Hepatocyte (in vitro differentiated cells): ENCODE measurements at regions not wholly inside any gene's neighbourhood (a gene's known extent, or its start where the extent isn't known, plus 50 kb on each side); places are given as distances from the start of the nearest gene placed in this dataset.

Experiments used
- CTCF ChIP-seq: fragments of 200-600 bp; sonication (generic); IDR thresholded peaks from 2 replicates; pipeline ENCODE4 v1.5.1; 2016; ENCODE audit warnings: antibody characterized with exemption, mild to moderate bottlenecking; ENCODE audit not compliant: poor library complexity
- EZH2 ChIP-seq: fragments of 200-600 bp; sonication (generic); IDR thresholded peaks from 2 replicates; pipeline ENCODE4 v1.6.1; 2016; ENCODE audit warnings: antibody characterized with exemption, mild to moderate bottlenecking, borderline replicate concordance
- EZH2phosphoT487 ChIP-seq: fragments of 200-600 bp; sonication (generic); IDR thresholded peaks from one replicate; pipeline ENCODE4 v1.6.1; 2018; ENCODE audit warnings: antibody characterized with exemption, mild to moderate bottlenecking, low read depth, moderate library complexity; ENCODE audit not compliant: unreplicated experiment, severe bottlenecking

DNA sequence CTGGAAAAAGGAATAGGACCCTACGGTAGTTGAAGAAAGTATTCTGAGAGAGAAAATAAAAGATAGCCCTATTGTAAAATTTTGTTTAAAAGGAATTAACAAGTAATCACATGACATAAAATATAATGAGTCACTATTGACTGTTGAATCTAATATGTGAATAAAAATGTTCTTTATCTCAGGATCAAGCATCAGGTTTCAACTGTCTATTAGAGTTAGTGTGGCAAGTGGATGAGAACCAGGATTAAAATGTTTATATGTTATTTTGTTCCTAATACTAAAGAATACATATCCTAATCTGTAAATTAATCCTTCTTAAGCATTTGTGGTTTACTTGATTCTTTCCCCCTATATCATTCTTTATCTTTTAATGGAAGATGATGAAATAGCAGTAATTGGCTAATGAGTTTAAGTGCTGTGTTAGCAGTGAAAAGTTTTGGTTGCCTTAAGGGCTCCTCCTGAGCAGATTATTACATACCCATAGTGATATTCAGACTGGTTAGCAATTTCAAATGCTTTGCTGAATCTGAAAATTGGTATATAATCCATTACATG, 101.8 kb upstream of the BCHE start:
- TF ChIP-seq CTCF = no peak
- no peak for TF ChIP-seq EZH2
- no peak for TF ChIP-seq EZH2phosphoT487
